Muscle of arm (tissue), 1 donor: ENCODE measurements at regions not wholly inside any gene's neighbourhood (a gene's known extent, or its start where the extent isn't known, plus 50 kb on each side); places are given as distances from the start of the nearest gene placed in this dataset.

Experiments used
- DNase-seq: peaks from one replicate; pipeline ENCODE4 v3.0.0-alpha.2; 2013

DNA sequence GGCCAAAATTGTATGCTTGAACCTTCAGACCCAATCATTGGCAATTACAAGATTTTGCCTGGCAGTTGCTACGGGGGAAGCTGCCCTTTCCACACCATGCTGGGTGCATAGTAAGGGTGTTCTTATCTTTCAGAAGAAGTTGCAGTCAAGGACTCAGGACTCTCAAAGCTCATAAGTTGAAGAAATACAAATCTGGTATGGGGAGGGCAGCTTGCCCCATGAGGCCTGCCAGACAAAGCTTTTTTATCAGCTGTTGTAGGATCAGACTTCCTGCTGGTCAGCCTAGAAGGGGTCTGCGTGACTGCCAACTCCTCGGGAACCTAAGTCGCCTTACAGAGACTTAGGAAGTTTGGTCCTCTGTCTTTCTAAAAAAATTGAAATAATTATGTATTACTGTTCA, 174.9 kb upstream of the TECRL start:
- DNase-seq: no peak

- no peak for DNase-seq
Observed at GRCh38 chr4:64582492-64582891, 173.2 kb upstream of the TECRL start.

- no peak for DNase-seq
Observed at GRCh38 chr4:64581422-64581821, 172.2 kb upstream of the TECRL start.

DNA sequence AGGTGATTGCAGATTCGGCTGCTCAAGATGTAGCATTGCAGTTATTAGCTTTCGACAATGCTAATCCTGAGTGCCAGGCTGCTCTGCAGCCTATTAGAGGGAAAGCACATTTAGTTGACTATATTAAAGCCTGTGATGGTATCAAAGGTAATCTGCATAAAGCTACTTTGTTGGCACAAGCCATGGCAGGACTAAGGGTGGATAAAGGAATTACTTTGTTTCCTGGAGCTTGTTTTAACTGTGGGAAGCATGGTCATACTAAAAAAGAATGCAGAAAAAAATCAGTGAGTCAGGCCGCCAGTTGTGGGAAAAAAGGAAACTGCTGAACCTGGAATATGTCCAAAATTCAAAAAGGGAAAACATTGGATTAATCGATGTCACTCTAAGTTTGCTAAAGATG, 154.9 kb upstream of the TECRL start:
- no peak for DNase-seq

DNA sequence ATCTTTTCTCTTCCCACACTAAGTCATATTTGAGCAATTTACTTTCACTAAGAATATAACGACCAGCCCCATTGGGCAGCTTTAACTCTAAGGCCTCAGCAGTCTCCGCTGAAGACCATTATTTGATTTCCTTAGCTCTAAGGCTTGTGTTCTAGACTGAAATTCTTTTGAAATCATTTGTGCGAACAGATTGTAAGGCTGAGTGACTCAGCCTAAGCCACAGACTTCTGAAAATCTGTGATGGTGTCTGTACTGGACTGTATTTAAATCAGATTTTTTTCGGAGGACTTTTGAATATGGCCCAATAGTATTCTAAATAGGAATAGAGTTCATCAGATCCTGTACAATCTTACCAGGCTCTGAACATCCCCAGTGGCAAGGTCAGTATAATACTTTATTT, 150.3 kb upstream of the TECRL start:
- no peak for DNase-seq

DNA sequence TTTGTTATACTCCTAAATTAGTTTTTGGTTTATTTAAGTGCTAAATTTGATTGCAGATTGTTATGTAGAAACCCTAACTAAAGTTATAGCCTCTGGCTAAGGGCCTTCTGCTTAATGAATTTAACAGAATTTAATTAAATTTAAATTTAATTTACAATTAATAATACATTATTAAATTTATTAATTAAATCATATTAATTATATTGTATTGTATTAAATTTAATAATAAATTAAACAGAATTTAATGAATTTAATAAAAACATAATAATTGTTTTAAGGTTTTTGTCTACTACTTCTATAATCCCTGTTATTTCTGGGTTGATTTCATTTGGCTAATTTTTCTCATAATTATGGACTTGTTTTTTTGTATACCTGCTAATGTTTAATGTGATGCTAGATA, 141.9 kb upstream of the TECRL start:
- no peak for DNase-seq

DNA sequence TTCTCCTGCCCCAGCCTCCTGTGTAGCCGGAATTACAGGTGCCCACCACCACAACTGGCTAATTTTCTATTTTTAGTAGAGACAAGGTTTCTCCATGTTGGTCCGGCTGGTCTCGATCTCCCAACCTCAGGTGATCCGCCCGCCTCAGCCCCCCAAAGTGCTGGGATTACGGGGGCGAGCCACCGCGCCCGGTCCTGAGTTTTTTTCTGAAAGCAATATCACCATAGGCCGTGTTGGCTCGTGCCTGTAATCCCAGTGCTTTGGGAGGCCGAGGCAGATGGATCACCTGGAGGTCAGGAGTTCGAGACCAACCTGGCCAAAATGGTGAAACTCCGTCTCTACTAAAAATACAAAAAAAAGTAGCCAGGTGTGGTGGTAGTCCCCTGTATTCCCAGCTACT, 136.3 kb upstream of the TECRL start:
- DNase-seq: no peak

GRCh38 chr4:64539234-64539849, 130.1 kb upstream of the TECRL start:
- peak; percentile 62 for DNase-seq

DNA sequence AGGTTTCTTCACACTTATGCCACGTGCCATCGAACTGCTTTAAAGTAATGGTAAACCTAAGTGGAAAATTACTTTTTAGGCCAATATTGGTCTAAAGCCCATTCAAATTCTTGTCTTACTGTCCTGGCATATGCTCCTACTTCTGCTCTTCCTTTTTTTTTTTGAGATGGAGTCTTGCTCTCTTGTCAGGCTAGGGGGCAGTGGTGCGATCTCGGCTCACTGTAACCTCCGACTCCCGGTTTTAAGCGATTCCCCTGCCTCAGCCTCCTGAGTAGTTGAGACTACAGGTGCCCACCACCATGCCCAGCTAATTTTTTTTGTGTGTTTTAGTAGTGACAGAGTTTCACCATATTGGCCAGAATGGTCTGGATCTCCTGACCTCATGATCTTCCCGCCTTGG, 129.0 kb upstream of the TECRL start:
- DNase-seq: no peak

- DNase-seq: no peak
Observed at GRCh38 chr4:64533637-64534036, 124.4 kb upstream of the TECRL start.

DNA sequence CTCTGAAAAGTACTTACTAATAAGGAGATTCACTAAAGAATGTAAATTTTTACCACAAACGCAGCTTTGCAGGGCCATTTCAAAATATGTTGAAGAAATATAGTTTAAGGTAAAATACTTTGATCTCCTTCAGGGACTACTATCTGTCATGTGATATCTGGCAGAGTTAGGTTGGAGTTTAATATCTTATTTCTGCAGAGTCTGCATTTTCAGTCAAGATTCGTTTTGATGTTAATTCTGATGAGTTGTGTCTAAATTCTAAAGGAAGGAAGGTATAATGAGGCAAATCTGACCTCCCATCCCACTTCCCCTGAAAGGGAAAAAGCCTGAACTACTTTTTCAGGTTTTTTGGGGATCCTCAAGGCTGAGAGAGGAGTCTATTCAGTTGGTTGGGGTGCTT, 123.9 kb upstream of the TECRL start:
- no peak for DNase-seq

DNA sequence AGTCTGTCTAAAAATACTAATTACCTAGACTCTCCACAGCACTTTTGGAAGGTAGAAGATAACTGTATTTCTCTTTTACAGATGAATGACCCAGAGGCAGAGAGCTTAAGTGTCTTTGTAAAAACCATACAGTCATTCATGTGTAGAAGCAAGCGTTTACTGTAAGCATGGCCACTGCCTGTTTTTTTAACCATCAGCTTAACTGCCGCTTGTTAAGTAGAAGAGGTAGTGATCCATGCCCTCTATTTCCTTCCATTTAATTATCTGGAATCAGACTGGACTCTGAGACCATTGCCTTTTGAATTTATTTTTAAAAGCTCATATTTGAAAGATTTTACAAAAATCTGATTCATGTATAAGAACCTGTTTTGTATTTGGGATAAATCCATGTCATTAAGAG, 111.2 kb upstream of the TECRL start:
- DNase-seq: no peak

DNA sequence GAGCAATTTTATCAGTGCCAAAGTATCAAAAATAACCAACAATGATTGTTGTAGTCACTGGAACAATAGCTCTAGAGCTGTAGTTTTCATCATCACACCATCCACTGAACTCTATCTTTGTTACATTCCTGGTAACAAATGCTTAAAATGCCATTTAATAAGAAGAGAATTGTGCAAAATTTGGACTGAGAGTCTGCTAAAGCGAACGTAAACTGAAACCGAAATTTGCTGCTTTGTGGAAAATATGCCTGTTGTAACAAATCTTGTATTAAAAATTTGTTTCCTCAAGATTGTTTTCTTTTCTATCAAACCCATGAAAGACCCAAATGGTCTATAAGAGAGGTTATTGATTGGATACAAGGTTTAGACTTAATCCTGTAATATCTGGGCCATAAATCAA, 109.3 kb upstream of the TECRL start:
- no peak for DNase-seq

- no peak for DNase-seq
Observed at GRCh38 chr4:64516176-64516575, 106.9 kb upstream of the TECRL start.

- DNase-seq: no peak
Observed at GRCh38 chr4:64508089-64508488, 98.8 kb upstream of the TECRL start.

DNA sequence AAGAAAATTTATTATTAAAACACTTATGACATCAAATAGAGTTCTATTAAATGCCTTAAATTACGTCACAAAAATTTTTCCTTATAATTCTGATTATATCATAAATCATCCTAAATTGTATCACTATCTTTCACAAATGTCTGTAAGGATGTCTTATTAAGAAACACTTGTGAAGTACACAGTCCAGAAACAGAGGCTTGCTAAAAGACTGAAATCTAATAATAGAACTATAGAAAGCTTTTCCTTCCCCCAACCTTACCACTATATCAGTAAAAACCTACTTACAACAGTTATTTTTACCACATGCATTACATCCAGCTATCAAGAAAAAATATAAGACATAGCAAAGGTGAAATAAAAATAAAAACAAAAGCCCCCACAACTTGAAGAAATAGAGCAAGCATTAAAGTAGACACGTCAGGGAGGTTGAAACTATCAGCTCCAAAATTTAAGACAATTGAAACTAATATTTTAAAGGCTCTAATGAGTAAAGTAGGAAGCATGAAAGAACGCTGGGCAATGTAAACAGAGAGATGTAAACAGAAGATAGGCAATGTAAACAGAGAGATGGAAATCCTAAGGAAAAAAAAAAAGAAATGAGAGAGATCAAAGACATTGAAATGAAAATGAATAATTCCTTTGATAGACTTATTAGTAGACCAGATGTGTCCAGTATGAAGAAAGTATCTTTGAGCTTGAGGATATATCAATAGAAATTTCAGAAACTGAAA, 94.9 kb upstream of the TECRL start:
- no peak for DNase-seq

DNA sequence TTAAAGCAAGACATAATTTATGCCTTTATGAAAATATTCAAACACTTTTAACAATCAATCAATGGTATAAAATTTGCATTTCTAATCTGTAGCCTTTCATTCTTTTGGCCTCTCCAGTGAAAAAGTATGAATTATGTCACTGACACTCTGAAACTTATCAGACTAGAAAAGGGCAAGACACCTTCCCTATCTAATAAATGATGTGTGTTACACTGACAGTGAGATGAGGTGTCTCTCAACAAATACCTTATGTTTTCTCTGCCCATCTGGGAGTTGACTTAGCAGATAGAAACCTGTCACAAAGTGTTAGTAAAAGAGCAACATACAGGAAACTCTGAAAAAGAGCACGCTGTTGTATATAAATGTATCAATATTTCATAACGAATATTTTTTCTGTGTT, 94.2 kb upstream of the TECRL start:
- no peak for DNase-seq

DNA sequence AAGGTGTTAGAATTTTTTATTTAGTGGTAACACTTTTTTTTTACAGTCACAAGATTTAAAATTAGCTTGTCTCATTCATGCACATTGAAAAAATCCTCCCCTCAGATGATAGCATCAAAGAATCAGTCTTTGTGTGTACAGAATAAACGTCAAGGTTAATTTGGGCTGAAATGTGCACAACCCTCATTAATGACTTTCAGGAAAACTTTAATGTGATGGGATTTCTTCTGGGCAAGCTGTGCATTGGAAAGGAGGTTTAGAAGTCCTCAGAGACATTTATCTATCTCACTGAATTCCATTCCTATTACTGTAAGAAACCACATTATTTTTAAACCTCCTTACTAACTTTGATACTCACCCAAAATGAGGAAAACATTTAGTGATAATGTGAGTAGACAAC, 88.2 kb upstream of the TECRL start:
- no peak for DNase-seq

DNA sequence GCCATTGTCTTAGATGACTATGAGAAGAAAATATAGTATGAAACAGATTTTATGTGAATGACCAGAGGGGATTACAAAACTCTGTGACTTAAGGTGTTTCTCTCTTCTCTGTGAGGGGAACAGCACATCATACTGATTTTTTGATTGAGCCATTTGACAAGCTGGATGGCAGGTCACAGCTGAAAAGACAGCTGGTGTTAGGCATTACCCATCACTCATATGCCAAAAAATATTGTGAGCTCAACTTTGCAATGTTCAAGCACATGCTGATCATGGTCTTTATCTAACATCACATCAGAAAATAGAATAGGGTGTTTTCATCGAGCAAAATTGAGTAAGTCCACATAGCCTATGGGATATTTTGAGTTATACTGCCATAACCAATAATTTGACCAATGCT, 86.7 kb upstream of the TECRL start:
- no peak for DNase-seq

DNA sequence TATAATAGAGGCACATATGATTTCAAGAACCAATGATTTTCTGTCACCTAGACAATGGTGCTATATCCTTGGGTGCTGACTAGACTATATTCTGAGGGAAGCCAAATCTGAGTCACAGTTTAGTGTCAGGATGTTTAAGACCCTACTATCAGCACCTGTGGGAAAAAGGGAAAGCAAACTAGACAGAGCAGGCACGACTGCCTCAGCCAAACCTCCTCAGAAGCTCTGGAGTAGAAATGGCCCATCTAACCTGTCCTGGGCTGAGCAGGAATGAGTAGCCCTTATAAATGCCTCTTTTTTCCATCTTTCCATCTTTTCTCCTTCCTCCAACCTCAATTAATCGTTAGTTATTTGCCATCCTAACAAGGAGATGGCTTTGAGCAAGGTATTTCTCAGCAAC, 80.4 kb upstream of the TECRL start:
- DNase-seq: no peak

- no peak for DNase-seq
Observed at GRCh38 chr4:64479338-64479737, 70.1 kb upstream of the TECRL start.

DNA sequence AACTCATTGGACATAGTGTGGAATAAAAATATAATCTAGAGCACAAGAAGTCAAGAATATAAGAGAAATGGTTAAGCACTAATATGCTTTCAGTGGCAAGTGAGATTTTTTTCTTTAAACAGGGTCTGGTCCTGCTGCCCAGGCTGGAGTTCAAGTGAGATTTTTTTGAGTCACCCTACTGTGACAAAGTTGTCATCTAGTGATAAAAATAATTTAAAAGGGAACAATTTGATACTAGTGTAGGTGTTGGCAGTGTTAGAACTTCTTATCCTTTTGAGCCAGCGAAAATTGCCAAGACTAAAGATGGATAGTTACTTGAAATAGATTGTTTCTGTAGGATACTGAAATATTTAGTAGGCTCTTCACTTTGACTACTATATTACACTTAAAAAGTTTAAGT, 67.9 kb upstream of the TECRL start:
- no peak for DNase-seq

DNA sequence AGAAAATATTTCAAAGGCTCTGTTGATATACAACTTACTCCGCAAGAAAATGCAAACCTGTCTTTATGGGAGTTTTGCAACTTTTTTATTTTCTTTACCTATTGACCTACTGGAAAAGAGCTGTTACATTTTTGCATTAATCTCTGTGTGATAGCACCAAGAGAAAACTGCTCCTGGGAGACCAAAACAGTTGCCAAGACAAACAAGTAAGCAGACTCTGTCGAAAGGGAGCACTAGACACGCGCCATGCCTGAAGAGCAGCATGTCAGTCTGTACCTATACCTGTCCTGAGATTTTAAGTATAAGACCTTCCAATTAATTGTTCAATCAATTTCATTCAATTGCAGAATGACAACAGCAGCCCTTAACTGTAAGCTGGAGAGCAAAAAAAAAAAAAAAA, 56.0 kb upstream of the TECRL start:
- no peak for DNase-seq

- DNase-seq: no peak
Observed at GRCh38 chr4:64464581-64464980, 55.3 kb upstream of the TECRL start.
